Endothelial cell of umbilical vein (primary cell): ENCODE measurements at regions not wholly inside any gene's neighbourhood (a gene's known extent, or its start where the extent isn't known, plus 50 kb on each side); places are given as distances from the start of the nearest gene placed in this dataset.

Experiments used
- BruUV-seq: library from RNA; stranded (reverse); fragments of 400-500 nt; replicated peaks from 2 replicates; lab custom pipeline; 2021; lab: Mats Ljungman, UMichigan
- CTCF ChIA-PET: fragments of 300-600, 350-600 bp; sonication (Branson Sonifier 250); formaldehyde crosslinking; loops from one replicate; lab custom pipeline; 2021; ENCODE audit warnings: antibody characterized with exemption, inconsistent platforms; lab: Charles Lee
- POLR2A ChIA-PET: fragments of 300-600, 350-600 bp; sonication (Branson Sonifier 250); formaldehyde crosslinking; loops from one replicate; lab custom pipeline; 2021; ENCODE audit warnings: antibody characterized with exemption, inconsistent platforms; lab: Charles Lee
- DNase-seq: peaks from one replicate; pipeline ENCODE4 v3.0.0-alpha.2; 2011; ENCODE audit warnings: low read depth, low spot score
- FAIRE-seq: peaks from 2 replicates; lab custom pipeline; 2011; peaks lifted over from hg19 to GRCh38; lab: Jason Lieb, UNC
- H2AFZ ChIP-seq: 2 replicates; pipeline ENCODE4 v1.6.0; 2012; ENCODE audit warnings: low read depth, low read length, control low read depth, inconsistent platforms
- H3K27ac ChIP-seq: 2 replicates; pipeline ENCODE4 v1.5.1; 2011; ENCODE audit warnings: low read depth, mild to moderate bottlenecking, control low read depth, low read length, moderate library complexity; ENCODE audit not compliant: insufficient read depth
- H3K27me3 ChIP-seq, 2 experiments: 2 replicates each; pipeline versions ENCODE4 v1.6.0 to v1.6.1; 2011; ENCODE audit warnings: low read length in 2 of 2, mixed read lengths in 1 of 2; ENCODE audit not compliant: control insufficient read depth in 2 of 2, insufficient read depth in 2 of 2
- H3K36me3 ChIP-seq, 2 experiments: 2 replicates in 1 of 2; 3 replicates in 1 of 2; pipeline ENCODE4 v1.5.1; 2011; ENCODE audit warnings: low read length in 2 of 2, mild to moderate bottlenecking in 1 of 2, moderate library complexity in 1 of 2; ENCODE audit not compliant: control insufficient read depth in 2 of 2, insufficient read depth in 2 of 2; ENCODE audit errors: extremely low read depth in 1 of 2
- H3K4me1 ChIP-seq: 3 replicates; pipeline ENCODE4 v1.5.1; 2011; ENCODE audit warnings: mild to moderate bottlenecking, low read length; ENCODE audit not compliant: control insufficient read depth, insufficient read depth; ENCODE audit errors: extremely low read depth
- H3K4me2 ChIP-seq: 2 replicates; pipeline ENCODE4 v1.6.1; 2011; ENCODE audit warnings: low read length, control low read depth, mixed read lengths; ENCODE audit not compliant: insufficient read depth
- H3K4me3 ChIP-seq, 3 experiments: fragments of 200-600 bp in 1 of 3; sonication (generic), shearing (Covaris generic) in 1 of 3; replicated peaks in 1 of 3; 2 replicates each; pipeline ENCODE4 v1.5.1; 2011 to 2016; ENCODE audit warnings: control low read depth in 3 of 3, low read length in 3 of 3, mild to moderate bottlenecking in 2 of 3, inconsistent platforms in 1 of 3, low read depth in 1 of 3, moderate library complexity in 1 of 3; ENCODE audit not compliant: insufficient read depth in 1 of 3
- H3K79me2 ChIP-seq: 2 replicates; pipeline ENCODE4 v1.6.0; 2012; ENCODE audit warnings: low read length, inconsistent platforms; ENCODE audit not compliant: control insufficient read depth, insufficient read depth
- H3K9ac ChIP-seq: replicated peaks from 2 replicates; pipeline ENCODE3; 2011; ENCODE audit warnings: low read length, control low read depth; ENCODE audit not compliant: insufficient read depth; ENCODE audit errors: extremely low read depth
- H3K9me1 ChIP-seq: replicated peaks from 3 replicates; pipeline ENCODE4 v1.6.0; 2011; ENCODE audit warnings: mild to moderate bottlenecking, low read length; ENCODE audit not compliant: control insufficient read depth, insufficient read depth; ENCODE audit errors: extremely low read depth
- H3K9me3 ChIP-seq: replicated peaks from 2 replicates; pipeline ENCODE4 v1.5.1; 2012; ENCODE audit warnings: low read length, inconsistent platforms; ENCODE audit not compliant: control insufficient read depth, insufficient read depth
- H4K20me1 ChIP-seq: replicated peaks from 2 replicates; pipeline ENCODE3; 2011; ENCODE audit warnings: mild to moderate bottlenecking, low read length; ENCODE audit not compliant: control insufficient read depth, insufficient read depth; ENCODE audit errors: extremely low read depth
- EZH2 ChIP-seq: IDR thresholded peaks from 2 replicates; pipeline ENCODE4 v1.6.1; 2012; ENCODE audit warnings: borderline replicate concordance, low read depth, mild to moderate bottlenecking, moderate library complexity, low read length, inconsistent platforms; ENCODE audit not compliant: severe bottlenecking
- FOS ChIP-seq: IDR thresholded peaks from 2 replicates; pipeline ENCODE4 v1.6.1; 2011; ENCODE audit warnings: mild to moderate bottlenecking, low read length, moderate library complexity, borderline replicate concordance; ENCODE audit not compliant: insufficient read depth
- GATA2 ChIP-seq: IDR thresholded peaks from 2 replicates; pipeline ENCODE4 v1.7.0; 2011; ENCODE audit warnings: low read depth, mild to moderate bottlenecking, moderate library complexity, mixed read lengths, low read length; ENCODE audit not compliant: insufficient read length, insufficient read depth
- JUN ChIP-seq: IDR thresholded peaks from 2 replicates; pipeline ENCODE4 v1.6.1; 2011; ENCODE audit warnings: borderline replicate concordance, low read depth; ENCODE audit not compliant: insufficient read length, insufficient read depth
- MYC ChIP-seq: IDR thresholded peaks from one replicate; pipeline ENCODE4 v1.6.1; 2011; ENCODE audit warnings: mild to moderate bottlenecking, low read depth, low read length
- POLR2A ChIP-seq: IDR thresholded peaks from 2 replicates; pipeline ENCODE4 v1.6.1; 2012; ENCODE audit warnings: low read depth, mild to moderate bottlenecking, control low read depth, low read length
- POLR2AphosphoS5 ChIP-seq: IDR thresholded peaks from 2 replicates; pipeline ENCODE4 v1.6.1; 2012; ENCODE audit warnings: low read depth, mild to moderate bottlenecking, control low read depth, low read length, moderate library complexity; ENCODE audit not compliant: insufficient read depth
- dilution Hi-C: fragments of 300-500 bp; cut with MboI; formaldehyde crosslinking; loops from one replicate; pipeline ENCODE4 v1.15.0; 2019; ENCODE audit warnings: low sequenced_read_pairs; ENCODE audit not compliant: extremely low pct_ligation_motif_present
- intact Hi-C: fragments of 100-400 bp; cut with micrococcal nuclease; formaldehyde crosslinking; loops from one replicate; pipeline ENCODE4 v1.10.0; 2022
- TF ChIP-seq, protein P1 (sequence below), 2 donors: IDR thresholded peaks; 1 replicate in 1 of 2; 2 replicates in 1 of 2; pipeline ENCODE4 v1.5.1; 2011; ENCODE audit warnings: low read length in 2 of 2, mild to moderate bottlenecking in 2 of 2, moderate library complexity in 2 of 2, control low read depth in 1 of 2, inconsistent platforms in 1 of 2, low read depth in 1 of 2; ENCODE audit not compliant: insufficient read depth in 1 of 2; ENCODE audit errors: extremely low read depth in 1 of 2
- TF ChIP-seq, protein P2 (sequence below): IDR thresholded peaks from 2 replicates; pipeline ENCODE4 v1.6.1; 2011; ENCODE audit not compliant: insufficient read depth, insufficient read length

DNA sequence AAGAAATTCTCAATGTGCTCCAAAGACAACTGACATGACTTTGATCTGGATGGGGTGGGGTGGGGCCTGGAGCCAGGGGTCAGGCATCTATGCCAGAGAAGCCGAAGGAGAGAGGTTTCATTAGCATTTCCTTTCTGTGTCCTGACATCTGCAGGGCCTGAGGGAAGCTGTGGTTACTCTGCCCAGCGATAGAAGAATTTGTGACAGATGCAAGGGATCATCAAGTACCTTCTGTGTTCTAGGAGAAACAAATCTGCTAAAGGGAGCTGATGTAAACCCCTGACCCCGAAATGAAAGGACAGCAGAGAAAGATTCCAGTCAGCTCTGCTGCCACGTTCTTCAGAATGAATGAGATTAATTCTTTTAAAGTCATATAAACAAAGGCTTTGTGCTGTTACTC lies 335.7 kb downstream of the PRELID2 start:
- dilution Hi-C loops (no loop called here), intact Hi-C loops (no loop called here)
- Histone ChIP-seq H3K9me1 (no peaks in the 10 kb centered on the region), H3K79me2 (no peaks in the 10 kb centered on the region), H3K4me1 (peaks cover 10% of the 10 kb centered on the region), H4K20me1 (no peaks in the 10 kb centered on the region), H3K9me3 (no peaks in the 10 kb centered on the region), H3K4me2 (no peak overlapping the region), H3K4me3 (no peak overlapping the region), H3K27me3 (no peaks in the 10 kb centered on the region), H3K27ac (no peak overlapping the region), H3K9ac (no peak overlapping the region), H3K36me3 (no peaks in the 10 kb centered on the region), H2AFZ (no peak overlapping the region)
- DNase-seq, result no peak
- ChIA-PET CTCF (interaction anchor here (1.0 to 1.7 kb wide), 3 partner anchors 9 to 45 kb away, joined by 3 to 6 read pairs (median 4); no protein-coding TSS in a partner anchor), POLR2A (no interaction called here)
- FAIRE-seq, result no peak
- BruUV-seq, result no TSS peak
- TF ChIP-seq EZH2 (no peak), MYC (no peak), GATA2 (no peak), JUN (no peak), FOS (no peak)
- TF ChIP-seq, protein P1, sequence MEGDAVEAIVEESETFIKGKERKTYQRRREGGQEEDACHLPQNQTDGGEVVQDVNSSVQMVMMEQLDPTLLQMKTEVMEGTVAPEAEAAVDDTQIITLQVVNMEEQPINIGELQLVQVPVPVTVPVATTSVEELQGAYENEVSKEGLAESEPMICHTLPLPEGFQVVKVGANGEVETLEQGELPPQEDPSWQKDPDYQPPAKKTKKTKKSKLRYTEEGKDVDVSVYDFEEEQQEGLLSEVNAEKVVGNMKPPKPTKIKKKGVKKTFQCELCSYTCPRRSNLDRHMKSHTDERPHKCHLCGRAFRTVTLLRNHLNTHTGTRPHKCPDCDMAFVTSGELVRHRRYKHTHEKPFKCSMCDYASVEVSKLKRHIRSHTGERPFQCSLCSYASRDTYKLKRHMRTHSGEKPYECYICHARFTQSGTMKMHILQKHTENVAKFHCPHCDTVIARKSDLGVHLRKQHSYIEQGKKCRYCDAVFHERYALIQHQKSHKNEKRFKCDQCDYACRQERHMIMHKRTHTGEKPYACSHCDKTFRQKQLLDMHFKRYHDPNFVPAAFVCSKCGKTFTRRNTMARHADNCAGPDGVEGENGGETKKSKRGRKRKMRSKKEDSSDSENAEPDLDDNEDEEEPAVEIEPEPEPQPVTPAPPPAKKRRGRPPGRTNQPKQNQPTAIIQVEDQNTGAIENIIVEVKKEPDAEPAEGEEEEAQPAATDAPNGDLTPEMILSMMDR (IDR thresholded peaks at IDR 0.05; ENCODE audit: extremely low read depth in 1 of 2, insufficient read depth in 1 of 2, low read depth in 1 of 2, low read length in 2 of 2), result no peak

DNA sequence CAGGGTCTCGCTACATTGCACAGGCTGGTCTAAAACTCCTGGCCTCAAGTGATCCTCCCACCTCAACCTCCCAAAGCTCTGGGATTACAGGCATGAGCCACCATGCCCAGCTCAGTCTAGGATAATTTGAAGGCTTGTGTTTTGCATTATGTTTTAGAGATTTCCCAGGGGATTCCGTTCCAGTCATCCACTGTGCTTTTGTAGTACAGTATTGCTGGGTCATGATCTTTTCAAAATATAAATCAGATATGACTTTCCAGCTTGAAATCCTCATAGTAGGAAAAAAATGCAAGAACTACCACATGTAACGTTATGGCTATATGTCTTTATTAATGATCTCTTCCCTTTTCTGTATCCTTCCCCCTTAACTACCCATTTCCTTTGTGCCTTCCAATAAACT lies 338.1 kb downstream of the PRELID2 start:
- Histone ChIP-seq H3K27ac (no peak overlapping the region), H3K36me3 (no peaks in the 10 kb centered on the region), H2AFZ (no peak overlapping the region), H3K27me3 (no peaks in the 10 kb centered on the region), H4K20me1 (no peaks in the 10 kb centered on the region), H3K4me3 (no peak overlapping the region), H3K4me1 (peaks cover 10% of the 10 kb centered on the region), H3K79me2 (no peaks in the 10 kb centered on the region), H3K4me2 (no peak overlapping the region), H3K9ac (no peak overlapping the region), H3K9me1 (no peaks in the 10 kb centered on the region), H3K9me3 (no peaks in the 10 kb centered on the region)
- intact Hi-C loops (no loop called here), dilution Hi-C loops (no loop called here)
- TF ChIP-seq GATA2, result no peak
- no peak for TF ChIP-seq EZH2
- no peak for TF ChIP-seq MYC
- TF ChIP-seq, protein P1 (IDR thresholded peaks at IDR 0.05; ENCODE audit: extremely low read depth in 1 of 2, insufficient read depth in 1 of 2, low read depth in 1 of 2, low read length in 2 of 2), result no peak
- TF ChIP-seq, protein P2, sequence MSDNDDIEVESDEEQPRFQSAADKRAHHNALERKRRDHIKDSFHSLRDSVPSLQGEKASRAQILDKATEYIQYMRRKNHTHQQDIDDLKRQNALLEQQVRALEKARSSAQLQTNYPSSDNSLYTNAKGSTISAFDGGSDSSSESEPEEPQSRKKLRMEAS, result no peak
- no peak for TF ChIP-seq POLR2A
- no peak for TF ChIP-seq FOS
- TF ChIP-seq POLR2AphosphoS5, result no peak
- no peak for TF ChIP-seq JUN
- ChIA-PET POLR2A (no interaction called here), CTCF (no interaction called here)
- BruUV-seq, result no TSS peak
- FAIRE-seq (no peak), DNase-seq (no peak)
